ENCODE measurements at regions not wholly inside any gene's neighbourhood (a gene's known extent, or its start where the extent isn't known, plus 50 kb on each side); places are given as distances from the start of the nearest gene placed in this dataset.

GRCh38 chr18:61093965-61094364, 239.3 kb upstream of the CDH20 start:
- no peak for DNase-seq

- no peak for DNase-seq
Measured at GRCh38 chr18:61096226-61096625, 237.0 kb upstream of the CDH20 start.

GRCh38 chr18:61107113-61107512, 226.1 kb upstream of the CDH20 start:
- no peak for DNase-seq

- DNase-seq: no peak
Measured at GRCh38 chr18:61108706-61109105, 224.5 kb upstream of the CDH20 start.

GRCh38 chr18:61123309-61123708, 209.9 kb upstream of the CDH20 start:
- DNase-seq: no peak

- DNase-seq: peak in 1 of 2 experiments; percentile 14
Measured at GRCh38 chr18:61127714-61128467, 205.3 kb upstream of the CDH20 start.

GRCh38 chr18:61129001-61129400, 204.2 kb upstream of the CDH20 start:
- no peak for DNase-seq

- DNase-seq: no peak
Measured at GRCh38 chr18:61132031-61132430, 201.2 kb upstream of the CDH20 start.

- no peak for DNase-seq
Measured at GRCh38 chr18:61133783-61134182, 199.4 kb upstream of the CDH20 start.

GRCh38 chr18:61136711-61137251, 196.4 kb upstream of the CDH20 start:
- DNase-seq: no peak

GRCh38 chr18:61141691-61142090, 191.5 kb upstream of the CDH20 start:
- DNase-seq: no peak

- DNase-seq: no peak
Measured at GRCh38 chr18:61148322-61148721, 184.9 kb upstream of the CDH20 start.

- DNase-seq: no peak
Measured at GRCh38 chr18:61149786-61150185, 183.4 kb upstream of the CDH20 start.

GRCh38 chr18:61153571-61153970, 179.7 kb upstream of the CDH20 start:
- no peak for DNase-seq

GRCh38 chr18:61154866-61155265, 178.4 kb upstream of the CDH20 start:
- no peak for DNase-seq

- DNase-seq: no peak
Measured at GRCh38 chr18:61155586-61155985, 177.6 kb upstream of the CDH20 start.

GRCh38 chr18:61157451-61157850, 175.8 kb upstream of the CDH20 start:
- no peak for DNase-seq

GRCh38 chr18:61159246-61159645, 174.0 kb upstream of the CDH20 start:
- DNase-seq: no peak

- no peak for DNase-seq
Measured at GRCh38 chr18:61164321-61164720, 168.9 kb upstream of the CDH20 start.

- no peak for DNase-seq
Measured at GRCh38 chr18:61167902-61168301, 165.3 kb upstream of the CDH20 start.

GRCh38 chr18:61169386-61169785, 163.8 kb upstream of the CDH20 start:
- DNase-seq: no peak

GRCh38 chr18:61172624-61173023, 160.6 kb upstream of the CDH20 start:
- DNase-seq: no peak

GRCh38 chr18:61173554-61173953, 159.7 kb upstream of the CDH20 start:
- no peak for DNase-seq

- DNase-seq: no peak
Measured at GRCh38 chr18:61183798-61184197, 149.4 kb upstream of the CDH20 start.

GRCh38 chr18:61187971-61188370, 145.3 kb upstream of the CDH20 start:
- no peak for DNase-seq

All from NCI-H187 (cell line).